DOHH2 (cell line): ENCODE measurements at regions not wholly inside any gene's neighbourhood (a gene's known extent, or its start where the extent isn't known, plus 50 kb on each side); places are given as distances from the start of the nearest gene placed in this dataset.

ENCODE experiments used
- H3F3A ChIP-seq: fragments of 200-600 bp; sonication (generic), shearing (Covaris generic); 2 replicates; pipeline ENCODE4 v1.6.0; 2016; ENCODE audit warnings: antibody characterized with exemption, mild to moderate bottlenecking; ENCODE audit not compliant: control insufficient read depth, insufficient read depth
- H3K27ac ChIP-seq: fragments of 200-600 bp; sonication (generic); 2 replicates; pipeline ENCODE4 v1.5.1; 2014; ENCODE audit warnings: low read depth, mild to moderate bottlenecking, low read length, moderate library complexity
- H3K27me3 ChIP-seq: fragments of 200-600 bp; sonication (generic); 2 replicates; pipeline ENCODE4 v1.6.1; 2014; ENCODE audit warnings: mild to moderate bottlenecking, low read length, mixed read lengths; ENCODE audit not compliant: control insufficient read depth
- H3K36me3 ChIP-seq: fragments of 200-600 bp; sonication (generic); 2 replicates; pipeline ENCODE4 v1.6.1; 2014; ENCODE audit warnings: mild to moderate bottlenecking, low read length, moderate library complexity, mixed read lengths; ENCODE audit not compliant: control insufficient read depth
- H3K4me1 ChIP-seq: fragments of 200-600 bp; sonication (generic); 2 replicates; pipeline ENCODE4 v1.6.1; 2014; ENCODE audit warnings: mild to moderate bottlenecking, low read length, mixed read lengths; ENCODE audit not compliant: control insufficient read depth
- H3K4me2 ChIP-seq: fragments of 200-600 bp; sonication (generic); 2 replicates; pipeline ENCODE4 v1.6.0; 2014; ENCODE audit warnings: mild to moderate bottlenecking, low read length, moderate library complexity
- H3K4me3 ChIP-seq: fragments of 200-600 bp; sonication (generic); 2 replicates; pipeline ENCODE4 v1.5.1; 2014; ENCODE audit warnings: mild to moderate bottlenecking, low read length, mixed read lengths
- H3K79me2 ChIP-seq: fragments of 200-600 bp; sonication (generic); 2 replicates; pipeline ENCODE4 v1.6.1; 2014; ENCODE audit warnings: mild to moderate bottlenecking, low read length, mixed read lengths; ENCODE audit not compliant: control insufficient read depth
- H3K9me2 ChIP-seq: fragments of 200-600 bp; sonication (generic); replicated peaks from 2 replicates; pipeline ENCODE4 v1.6.1; 2014; ENCODE audit warnings: mild to moderate bottlenecking, low read length, mixed read lengths; ENCODE audit not compliant: control insufficient read depth
- H3K9me3 ChIP-seq: fragments of 200-600 bp; sonication (generic); 2 replicates; pipeline ENCODE4 v1.6.1; 2014; ENCODE audit warnings: antibody characterized with exemption, low read length, mixed read lengths; ENCODE audit not compliant: control insufficient read depth, insufficient read depth
- H4K20me1 ChIP-seq: fragments of 200-600 bp; sonication (generic); 2 replicates; pipeline ENCODE4 v1.6.0; 2014; ENCODE audit warnings: low read depth, mild to moderate bottlenecking, antibody characterized with exemption, low read length, moderate library complexity; ENCODE audit not compliant: control insufficient read depth, insufficient read depth
- EZH2phosphoT487 ChIP-seq: fragments of 200-600 bp; sonication (generic); IDR thresholded peaks from 2 replicates; pipeline ENCODE4 v1.6.1; 2017; ENCODE audit warnings: borderline replicate concordance, mild to moderate bottlenecking, antibody characterized with exemption, low read length, moderate library complexity, mixed read lengths
- TF ChIP-seq, protein P1 (sequence below): fragments of 200-600 bp; sonication (generic); IDR thresholded peaks from one replicate; pipeline ENCODE4 v1.5.1; 2014; ENCODE audit warnings: antibody characterized with exemption, mild to moderate bottlenecking, low read depth, low read length; ENCODE audit not compliant: poor library complexity, severe bottlenecking

DNA sequence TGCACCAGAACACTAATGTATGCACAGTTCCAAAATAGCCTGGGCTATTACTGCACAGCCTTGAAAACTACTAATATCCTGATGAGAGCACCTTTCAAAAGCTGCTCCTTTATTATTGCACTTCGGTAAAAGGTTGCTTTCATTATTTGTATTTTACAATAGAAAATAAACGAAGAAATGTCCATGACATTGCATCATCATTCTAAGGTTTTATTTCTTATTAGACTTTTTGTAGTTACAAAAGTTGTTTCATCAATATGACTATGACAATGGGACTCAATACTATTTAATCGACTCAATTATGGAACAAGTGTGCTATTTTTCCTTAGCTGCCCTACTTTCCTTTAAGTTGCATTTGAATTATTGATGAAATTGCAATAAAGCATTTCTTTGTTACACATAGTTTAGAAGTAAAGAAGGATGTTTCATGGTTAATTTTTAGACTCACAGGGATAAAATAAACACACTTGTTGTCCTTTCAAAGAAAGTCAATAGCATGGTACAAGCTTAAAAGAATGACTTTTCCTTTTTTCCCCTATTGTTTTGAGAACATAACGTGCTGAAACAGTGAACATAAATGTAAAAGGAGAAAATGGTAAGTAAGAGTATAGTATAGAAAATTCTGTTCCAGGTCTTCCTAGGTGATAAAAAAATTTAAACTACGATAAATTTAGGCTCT, 407.6 kb downstream of the BCAT1 start:
- no peaks in the 10 kb centered on the region for H3F3A ChIP-seq
- H3K4me2 ChIP-seq, result no peak overlapping the region
- TF ChIP-seq EZH2phosphoT487, result no peak
- TF ChIP-seq, protein P1, sequence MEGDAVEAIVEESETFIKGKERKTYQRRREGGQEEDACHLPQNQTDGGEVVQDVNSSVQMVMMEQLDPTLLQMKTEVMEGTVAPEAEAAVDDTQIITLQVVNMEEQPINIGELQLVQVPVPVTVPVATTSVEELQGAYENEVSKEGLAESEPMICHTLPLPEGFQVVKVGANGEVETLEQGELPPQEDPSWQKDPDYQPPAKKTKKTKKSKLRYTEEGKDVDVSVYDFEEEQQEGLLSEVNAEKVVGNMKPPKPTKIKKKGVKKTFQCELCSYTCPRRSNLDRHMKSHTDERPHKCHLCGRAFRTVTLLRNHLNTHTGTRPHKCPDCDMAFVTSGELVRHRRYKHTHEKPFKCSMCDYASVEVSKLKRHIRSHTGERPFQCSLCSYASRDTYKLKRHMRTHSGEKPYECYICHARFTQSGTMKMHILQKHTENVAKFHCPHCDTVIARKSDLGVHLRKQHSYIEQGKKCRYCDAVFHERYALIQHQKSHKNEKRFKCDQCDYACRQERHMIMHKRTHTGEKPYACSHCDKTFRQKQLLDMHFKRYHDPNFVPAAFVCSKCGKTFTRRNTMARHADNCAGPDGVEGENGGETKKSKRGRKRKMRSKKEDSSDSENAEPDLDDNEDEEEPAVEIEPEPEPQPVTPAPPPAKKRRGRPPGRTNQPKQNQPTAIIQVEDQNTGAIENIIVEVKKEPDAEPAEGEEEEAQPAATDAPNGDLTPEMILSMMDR, result no peak
- no peaks in the 10 kb centered on the region for H3K27me3 ChIP-seq
- H4K20me1 ChIP-seq, result no peaks in the 10 kb centered on the region
- no peaks in the 10 kb centered on the region for H3K36me3 ChIP-seq
- no peaks in the 10 kb centered on the region for H3K4me1 ChIP-seq
- H3K4me3 ChIP-seq, result no peak overlapping the region
- no peaks in the 10 kb centered on the region for H3K9me3 ChIP-seq
- no peak overlapping the region for H3K27ac ChIP-seq
- no peaks in the 10 kb centered on the region for H3K79me2 ChIP-seq
- no peaks in the 10 kb centered on the region for H3K9me2 ChIP-seq

DNA sequence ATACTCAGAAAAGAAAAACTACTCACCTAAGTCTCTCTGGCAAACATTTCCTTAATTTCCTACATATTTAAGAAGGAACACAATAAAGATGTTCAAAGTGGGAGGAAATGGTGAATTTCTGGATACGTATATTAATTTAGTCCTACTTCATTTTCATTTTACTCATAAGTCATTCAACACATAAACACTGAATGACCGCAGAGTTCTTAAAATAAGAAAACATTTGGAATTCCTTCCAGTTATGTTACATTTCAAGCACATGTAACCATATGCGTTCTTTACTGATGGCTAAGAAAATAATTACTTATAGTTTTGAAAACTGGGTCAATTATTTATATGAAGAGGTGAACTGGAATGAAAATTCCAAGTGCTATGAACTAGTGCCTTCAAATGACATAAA, 409.3 kb downstream of the BCAT1 start:
- H3K9me3 ChIP-seq, result no peaks in the 10 kb centered on the region
- no peak overlapping the region for H3K4me3 ChIP-seq

GRCh38 chr12:24537083-24537860, 411.6 kb downstream of the BCAT1 start:
- no peaks in the 10 kb centered on the region for H3K4me1 ChIP-seq
- H3K4me3 ChIP-seq, result no peak overlapping the region
- no peaks in the 10 kb centered on the region for H4K20me1 ChIP-seq
- H3F3A ChIP-seq, result no peaks in the 10 kb centered on the region
- no peaks in the 10 kb centered on the region for H3K79me2 ChIP-seq
- no peaks in the 10 kb centered on the region; the same call in 1 of the 2 replicates for H3K9me3 ChIP-seq
- no peaks in the 10 kb centered on the region for H3K36me3 ChIP-seq
- no peaks in the 10 kb centered on the region for H3K9me2 ChIP-seq
- no peak overlapping the region for H3K4me2 ChIP-seq
- H3K27ac ChIP-seq, result no peak overlapping the region
- no peaks in the 10 kb centered on the region for H3K27me3 ChIP-seq
- TF ChIP-seq, protein P1, result no peak
- TF ChIP-seq EZH2phosphoT487, result no peak

More for the DNA sequence above, 409.3 kb downstream of the BCAT1 start:
- H3K36me3 ChIP-seq, result no peaks in the 10 kb centered on the region
- H3K27ac ChIP-seq, result no peak overlapping the region
- no peaks in the 10 kb centered on the region for H4K20me1 ChIP-seq
- H3K4me2 ChIP-seq, result no peak overlapping the region
- no peaks in the 10 kb centered on the region for H3F3A ChIP-seq
- TF ChIP-seq EZH2phosphoT487, result no peak
- TF ChIP-seq, protein P1, result no peak
- no peaks in the 10 kb centered on the region for H3K27me3 ChIP-seq
- no peaks in the 10 kb centered on the region for H3K4me1 ChIP-seq
- H3K9me2 ChIP-seq, result no peaks in the 10 kb centered on the region
- H3K79me2 ChIP-seq, result no peaks in the 10 kb centered on the region
